Common myeloid progenitor, CD34-positive (primary cell): ENCODE measurements at regions not wholly inside any gene's neighbourhood (a gene's known extent, or its start where the extent isn't known, plus 50 kb on each side); places are given as distances from the start of the nearest gene placed in this dataset.
"Not testable (repeated sequence)": the region's sequence is repeated elsewhere in the genome, so short reads cannot be mapped to it uniquely, and the experiment has no call there.

Experiments used
- CTCF ChIA-PET: fragments of 350-600 bp; sonication (Branson Sonifier 250); formaldehyde crosslinking; loops from one replicate; lab custom pipeline; 2021; ENCODE audit warnings: antibody characterized with exemption; lab: Charles Lee
- POLR2A ChIA-PET: fragments of 350-600 bp; sonication (Branson Sonifier 250); formaldehyde crosslinking; loops from one replicate; lab custom pipeline; 2021; ENCODE audit warnings: antibody characterized with exemption; lab: Charles Lee
- DNase-seq, 3 donors: peaks; one replicate each; pipeline versions ENCODE4 v3.0.0 to v3.0.0-alpha.2; 2013
- H3K27ac ChIP-seq, 2 experiments: 1 replicate in 1 of 2; 2 replicates in 1 of 2; pipeline ENCODE4 v1.7.0; 2013; ENCODE audit warnings: inconsistent platforms in 2 of 2, low read length in 2 of 2, mild to moderate bottlenecking in 2 of 2, low read depth in 1 of 2, moderate library complexity in 1 of 2; ENCODE audit not compliant: severe bottlenecking in 2 of 2, insufficient read depth in 1 of 2, poor library complexity in 1 of 2
- H3K27me3 ChIP-seq, 5 experiments: replicated peaks in 2 of 5; 1 replicate in 3 of 5; 2 replicates in 2 of 5; pipeline versions ENCODE4 v1.6.1 to v1.7.0; 2013; ENCODE audit warnings: low read length in 4 of 5, mild to moderate bottlenecking in 2 of 5, moderate library complexity in 2 of 5, inconsistent platforms in 1 of 5; ENCODE audit not compliant: insufficient read depth in 5 of 5, control insufficient read depth in 4 of 5
- H3K36me3 ChIP-seq, 4 experiments: 1 replicate in 2 of 4; 2 replicates in 2 of 4; pipeline versions ENCODE4 v1.6.1 to v1.7.0; 2013; ENCODE audit warnings: low read length in 3 of 4, control low read depth in 1 of 4, mild to moderate bottlenecking in 1 of 4; ENCODE audit not compliant: control insufficient read depth in 4 of 4, insufficient read depth in 4 of 4
- H3K4me1 ChIP-seq, 4 experiments: 1 replicate in 3 of 4; 2 replicates in 1 of 4; pipeline versions ENCODE4 v1.6.1 to v1.7.1; 2013; ENCODE audit warnings: low read length in 3 of 4, mild to moderate bottlenecking in 3 of 4, control low read depth in 1 of 4, inconsistent platforms in 1 of 4, moderate library complexity in 1 of 4; ENCODE audit not compliant: control insufficient read depth in 4 of 4, insufficient read depth in 4 of 4; ENCODE audit errors: control extremely low read depth in 1 of 4
- H3K4me3 ChIP-seq, 7 experiments: 1 replicate in 4 of 7; 2 replicates in 3 of 7; pipeline versions ENCODE4 v1.5.1 to v1.7.0; 2013; ENCODE audit warnings: mild to moderate bottlenecking in 7 of 7, low read length in 6 of 7, moderate library complexity in 6 of 7, inconsistent platforms in 2 of 7, low read depth in 2 of 7, control low read depth in 1 of 7; ENCODE audit not compliant: insufficient read depth in 4 of 7, control insufficient read depth in 1 of 7; ENCODE audit errors: extremely low read depth in 1 of 7
- H3K9me3 ChIP-seq, 5 experiments: 1 replicate in 4 of 5; 2 replicates in 1 of 5; pipeline versions ENCODE4 v1.6.1 to v1.7.1; 2013; ENCODE audit warnings: low read length in 4 of 5, mild to moderate bottlenecking in 2 of 5, inconsistent platforms in 1 of 5, low read depth in 1 of 5, moderate library complexity in 1 of 5; ENCODE audit not compliant: control insufficient read depth in 4 of 5, insufficient read depth in 2 of 5; ENCODE audit errors: control extremely low read depth in 1 of 5
- WGBS: methylation state at CpG from one replicate; pipeline ENCODE4 v1.1.5; 2013; ENCODE audit not compliant: insufficient coverage; 5-methylcytosine and 5-hydroxymethylcytosine counted together

DNA sequence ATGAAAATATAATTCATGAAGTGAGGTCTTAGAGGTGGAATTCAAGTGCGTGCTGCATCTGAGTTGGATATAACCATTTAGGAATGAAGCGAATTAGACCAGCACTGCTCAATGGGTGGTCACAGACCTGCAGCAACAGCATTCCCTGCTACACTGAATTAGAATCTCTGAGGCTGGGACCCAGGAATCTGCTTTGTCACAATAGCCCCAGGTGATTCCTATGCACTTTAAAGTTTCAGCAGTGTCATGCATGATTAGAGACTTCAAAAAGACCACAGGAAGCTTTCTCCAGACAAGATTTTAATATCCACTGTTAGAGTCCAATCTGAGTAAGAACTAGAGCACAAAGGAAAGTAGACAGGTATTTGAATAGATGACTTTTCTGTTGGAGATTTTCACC lies 352.8 kb upstream of the VSTM2A start:
- Histone ChIP-seq H3K27me3 (no peaks in the 10 kb centered on the region), H3K9me3 (no peaks in the 10 kb centered on the region), H3K27ac (no peak overlapping the region), H3K36me3 (no peaks in the 10 kb centered on the region), H3K4me3 (no peak overlapping the region), H3K4me1 (no peaks in the 10 kb centered on the region)
- CTCF ChIA-PET, result no interaction called here
- WGBS, result 55% methylated on average over 2 of the region's 2 CpGs
- no peak for DNase-seq
- POLR2A ChIA-PET, result no interaction called here

DNA sequence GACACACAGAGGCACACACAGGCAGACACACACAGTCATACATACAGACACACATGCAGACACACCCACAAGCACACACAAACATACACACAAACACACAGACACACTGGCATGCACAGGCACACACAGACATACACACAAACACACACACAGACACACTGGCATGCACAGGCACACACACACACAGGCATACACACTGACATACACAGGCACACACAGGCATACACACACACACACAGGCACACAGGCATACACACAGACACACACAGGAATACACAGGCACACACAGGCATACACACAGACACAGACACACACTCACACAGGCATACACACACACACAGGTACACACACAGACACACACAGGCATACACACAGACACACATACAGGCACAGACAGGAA lies 340.7 kb upstream of the VSTM2A start:
- ChIA-PET CTCF (no interaction called here), POLR2A (no interaction called here)
- Histone ChIP-seq H3K27me3 (no peaks in the 10 kb centered on the region), H3K4me3 (no peak overlapping the region), H3K4me1 (no peaks in the 10 kb centered on the region), H3K9me3 (peaks cover 0 to 8% (median 0%) of the 10 kb centered on the region in 5 experiments), H3K27ac (no peak overlapping the region), H3K36me3 (no peaks in the 10 kb centered on the region)
- no peak for DNase-seq

DNA sequence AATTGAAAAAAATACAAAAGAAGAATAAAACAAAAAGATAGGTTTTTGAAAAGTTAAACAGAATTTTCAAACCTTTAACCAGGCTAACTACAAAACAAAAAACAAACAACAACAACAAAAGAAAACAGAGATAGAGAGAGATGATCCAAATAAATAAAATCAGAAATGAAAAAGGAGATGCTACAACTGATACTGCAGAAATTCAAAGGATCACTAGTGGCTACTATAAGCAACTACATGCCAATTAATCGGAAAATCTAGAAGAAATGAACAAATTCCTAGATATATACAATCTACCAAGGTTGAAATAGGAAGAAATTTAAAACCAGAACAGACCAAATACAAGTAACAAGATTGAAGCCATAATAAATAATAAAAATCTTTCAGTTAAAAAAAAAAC lies 326.8 kb upstream of the VSTM2A start:
- H3K4me1 ChIP-seq, result no peaks in the 10 kb centered on the region
- peaks cover 0 to 6% (median 4%) of the 10 kb centered on the region in 5 experiments for H3K9me3 ChIP-seq
- no peaks in the 10 kb centered on the region for H3K27me3 ChIP-seq
- no peak overlapping the region for H3K27ac ChIP-seq
- no peaks in the 10 kb centered on the region for H3K36me3 ChIP-seq
- DNase-seq, result no peak
- POLR2A ChIA-PET, result no interaction called here
- CTCF ChIA-PET, result no interaction called here
- no peak overlapping the region for H3K4me3 ChIP-seq
- WGBS, result no CpG with 5 or more reads among the region's 1 CpG

DNA sequence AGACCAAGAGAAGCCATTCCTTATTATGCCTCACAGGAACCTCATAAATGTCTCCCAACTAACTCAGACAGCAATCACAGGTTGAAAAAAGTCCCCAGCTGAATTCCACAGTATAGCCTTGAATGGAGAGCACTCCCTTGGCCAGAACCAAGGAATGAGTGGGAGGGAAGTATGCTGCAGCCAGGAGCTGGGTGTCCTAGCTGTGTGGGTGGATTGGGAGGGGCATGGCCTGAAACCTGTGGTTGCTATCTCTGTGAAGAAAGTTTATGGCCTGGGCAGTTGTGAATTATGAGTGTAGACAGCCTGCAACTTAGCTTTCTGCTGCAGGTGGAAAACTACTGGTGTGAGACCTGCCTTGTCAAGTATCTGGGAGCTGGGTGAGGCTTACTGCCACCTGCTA lies 316.1 kb upstream of the VSTM2A start:
- H3K36me3 ChIP-seq, H3K4me3 ChIP-seq, H3K4me1 ChIP-seq, DNase-seq, H3K27ac ChIP-seq, POLR2A ChIA-PET, H3K27me3 ChIP-seq, H3K9me3 ChIP-seq, CTCF ChIA-PET: not testable (repeated sequence)

DNA sequence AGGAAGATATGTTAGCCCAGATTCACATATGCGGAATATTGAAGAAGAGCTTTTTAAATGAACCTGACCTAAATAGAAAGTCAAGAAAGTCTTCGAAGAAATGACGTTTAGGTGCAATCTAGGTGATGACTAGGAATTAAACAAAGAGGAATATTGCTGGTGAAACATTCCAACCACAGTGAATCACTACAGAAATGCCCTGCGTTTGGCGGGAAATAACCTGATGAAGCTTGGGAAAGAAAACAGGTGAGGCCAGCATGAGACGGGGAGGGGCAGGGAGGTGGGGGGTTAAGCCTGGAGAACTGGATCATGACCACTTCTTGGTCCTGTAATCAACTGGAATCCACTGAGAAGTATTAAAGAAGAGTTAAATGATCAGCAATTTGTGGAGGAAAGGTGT lies 299.4 kb upstream of the VSTM2A start:
- no peaks in the 10 kb centered on the region for H3K4me1 ChIP-seq
- POLR2A ChIA-PET, result no interaction called here
- no peak overlapping the region for H3K4me3 ChIP-seq
- H3K36me3 ChIP-seq, result no peaks in the 10 kb centered on the region
- CTCF ChIA-PET, result no interaction called here
- H3K27me3 ChIP-seq, result no peaks in the 10 kb centered on the region
- no peak overlapping the region for H3K27ac ChIP-seq
- WGBS, result 100% methylated on average over 3 of the region's 6 CpGs
- H3K9me3 ChIP-seq, result no peaks in the 10 kb centered on the region
- no peak for DNase-seq

- WGBS, result no CpG with 5 or more reads among the region's 1 CpG
- Histone ChIP-seq H3K36me3 (no peaks in the 10 kb centered on the region), H3K9me3 (no peaks in the 10 kb centered on the region), H3K27me3 (no peaks in the 10 kb centered on the region), H3K4me1 (no peaks in the 10 kb centered on the region), H3K27ac (no peak overlapping the region), H3K4me3 (no peak overlapping the region)
- DNase-seq, result no peak
- CTCF ChIA-PET, result no interaction called here
- POLR2A ChIA-PET, result no interaction called here
These were observed 297.2 kb upstream of the VSTM2A start for GRCh38 chr7:54245020-54245419.

DNA sequence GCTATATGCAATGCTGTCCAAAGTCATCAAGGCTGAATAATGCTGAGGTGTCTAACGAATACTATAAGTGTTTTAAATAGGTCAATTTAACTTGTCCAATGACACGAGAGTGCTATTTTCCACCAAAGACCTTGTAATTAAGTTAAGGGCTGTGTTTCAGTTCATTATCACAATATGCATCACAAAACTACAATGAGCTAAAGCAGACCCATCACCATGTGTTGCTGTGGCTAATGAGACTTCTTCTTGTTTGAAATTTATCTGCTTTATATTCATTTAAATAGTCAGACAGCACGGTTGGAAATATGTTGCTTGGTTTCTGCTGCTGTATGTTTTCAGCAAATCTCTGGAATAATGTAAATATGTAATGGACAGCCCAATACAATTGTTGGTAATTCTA lies 292.5 kb upstream of the VSTM2A start:
- no peaks in the 10 kb centered on the region for H3K27me3 ChIP-seq
- H3K36me3 ChIP-seq, result no peaks in the 10 kb centered on the region
- no peak for DNase-seq
- H3K4me3 ChIP-seq, result no peak overlapping the region
- 80% methylated on average over 1 of the region's 3 CpGs for WGBS
- H3K27ac ChIP-seq, result no peak overlapping the region
- POLR2A ChIA-PET, result no interaction called here
- no peaks in the 10 kb centered on the region for H3K4me1 ChIP-seq
- CTCF ChIA-PET, result no interaction called here
- H3K9me3 ChIP-seq, result no peaks in the 10 kb centered on the region
